ENCODE measurements at regions not wholly inside any gene's neighbourhood (a gene's known extent, or its start where the extent isn't known, plus 50 kb on each side); places are given as distances from the start of the nearest gene placed in this dataset.

DNA sequence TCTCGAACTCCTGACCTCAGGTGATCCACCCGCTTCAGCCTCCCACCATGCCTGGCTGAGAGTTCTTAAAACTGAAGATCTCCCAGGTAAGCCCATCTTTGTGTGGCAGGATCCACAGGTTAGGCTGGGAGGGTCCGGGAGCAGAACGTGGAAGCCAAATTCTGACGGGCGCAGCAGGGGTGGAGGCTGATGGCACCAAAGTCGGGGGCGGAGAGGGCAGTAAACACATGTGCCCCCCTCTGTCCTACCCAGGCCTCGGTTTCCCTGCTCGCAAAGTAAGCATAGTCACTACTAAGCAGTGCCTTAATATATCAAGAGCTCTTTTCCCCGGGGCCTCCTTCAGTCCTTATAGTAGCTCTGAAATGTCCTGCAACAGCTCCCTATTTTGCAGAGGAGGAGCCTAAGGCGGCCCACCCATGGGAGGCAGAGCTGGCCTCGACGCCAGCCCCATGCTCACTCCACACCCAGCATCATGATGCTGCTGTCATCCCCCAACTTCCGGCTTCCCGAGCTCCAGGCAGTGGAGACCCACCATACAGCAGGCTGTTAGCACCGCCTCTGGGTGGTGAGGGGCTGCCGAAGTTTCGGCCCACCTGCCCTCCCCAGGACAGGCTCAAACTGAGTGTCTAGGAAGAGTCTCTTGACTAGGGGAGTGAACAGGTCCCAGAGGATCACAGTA, 230.0 kb downstream of the CTTN start:
- POLR2A ChIA-PET: no interaction called here
- ATAC-seq: no peak

DNA sequence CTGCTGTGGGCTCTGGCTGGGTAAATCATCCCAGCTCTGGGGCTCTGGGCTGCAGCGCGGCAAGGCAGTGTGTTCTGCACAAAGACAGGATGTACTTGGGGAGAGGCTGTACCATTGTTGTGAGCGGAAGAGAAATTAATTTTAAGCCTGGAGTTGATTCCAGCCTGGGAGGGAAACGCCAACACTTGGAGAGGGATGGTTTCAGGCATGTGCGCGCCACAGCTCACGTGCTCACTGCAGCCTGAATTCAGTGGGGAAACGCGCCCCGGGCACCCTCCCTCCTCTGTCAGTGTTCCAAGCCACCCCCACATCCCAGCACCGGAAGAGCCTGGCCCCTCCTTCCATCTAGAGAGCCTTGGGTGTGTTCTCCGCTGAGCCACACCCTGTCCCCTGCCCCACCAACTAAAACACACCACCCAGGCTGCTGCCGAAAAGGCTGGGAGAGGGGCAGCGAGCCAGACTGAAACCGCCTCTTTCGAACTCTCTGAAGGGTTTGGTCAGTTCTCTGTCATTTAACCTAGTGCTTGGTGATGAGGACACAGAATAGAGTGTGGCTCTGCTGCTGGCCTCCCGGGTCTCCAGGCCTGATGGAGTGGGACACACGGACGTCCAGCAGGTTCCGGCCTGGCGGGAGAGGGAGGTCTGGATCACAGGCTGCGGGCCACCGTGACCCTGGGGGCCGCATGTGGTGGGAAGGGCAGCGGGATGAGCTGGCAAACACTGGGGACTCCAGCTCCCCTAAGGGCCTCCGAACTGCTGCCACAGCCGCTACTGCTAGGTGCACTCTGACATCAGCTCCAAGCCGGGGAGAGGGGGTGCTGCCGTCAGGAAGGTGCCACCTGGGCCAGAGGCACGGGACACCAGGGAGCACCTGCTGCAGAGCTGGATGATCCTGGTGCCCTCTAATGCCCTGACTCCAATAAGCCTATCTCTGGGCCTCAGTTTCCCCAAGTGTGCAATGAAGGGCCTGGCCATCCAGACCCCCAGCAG, 230.8 kb downstream of the CTTN start:
- Mint-ChIP-seq H3K4me1 (peaks cover 0 to 3% (median 0%) of the 10 kb centered on the region in 4 donors), H3K9me3 (no peaks in the 10 kb centered on the region), H3K27me3 (peaks cover 0 to 19% (median 7%) of the 10 kb centered on the region in 5 donors), H3K27ac (peak overlapping the region in 1 of 10 donors; percentile 92), H3K36me3 (no peaks in the 10 kb centered on the region), H3K4me3 (no peak overlapping the region)
- POLR2A ChIA-PET: no interaction called here
- DNase-seq (no peak), ATAC-seq (no peak)

More for the DNA sequence above, 230.0 kb downstream of the CTTN start:
- peak overlapping the region in 1 of 10 donors; percentile 92 for H3K27ac Mint-ChIP-seq
- peaks cover 0 to 3% (median 0%) of the 10 kb centered on the region in 4 donors for H3K4me1 Mint-ChIP-seq
- no peak overlapping the region for H3K4me3 Mint-ChIP-seq
- no peaks in the 10 kb centered on the region for H3K9me3 Mint-ChIP-seq
- H3K27me3 Mint-ChIP-seq: peaks cover 0 to 19% (median 7%) of the 10 kb centered on the region in 5 donors
- H3K36me3 Mint-ChIP-seq: no peaks in the 10 kb centered on the region
- no peak for DNase-seq

DNA sequence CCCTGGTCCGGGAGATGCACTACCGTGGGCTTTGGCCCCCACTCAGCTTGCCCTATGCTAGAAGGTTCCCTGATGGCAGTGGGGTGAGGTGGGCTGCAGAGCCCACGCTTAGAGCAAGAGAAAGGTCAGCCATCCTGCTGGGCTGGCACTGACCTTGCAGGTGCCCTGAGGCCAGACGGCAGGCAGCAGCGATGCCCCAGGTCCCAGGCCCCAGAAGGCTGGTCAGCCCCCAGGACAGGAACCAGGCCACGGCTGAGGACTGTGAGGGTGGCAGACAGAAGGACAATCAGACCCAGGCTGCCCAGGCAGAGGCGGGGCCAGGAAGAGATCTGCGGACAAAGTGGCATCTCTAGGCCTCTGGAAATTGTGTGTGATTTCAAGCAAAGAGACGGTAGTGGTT, 231.7 kb downstream of the CTTN start:
- Mint-ChIP-seq H3K27me3 (peaks cover 0 to 19% (median 7%) of the 10 kb centered on the region in 5 donors), H3K4me3 (no peak overlapping the region), H3K27ac (no peak overlapping the region), H3K36me3 (no peaks in the 10 kb centered on the region), H3K4me1 (peaks cover 0 to 3% (median 0%) of the 10 kb centered on the region in 4 donors), H3K9me3 (no peaks in the 10 kb centered on the region)
- POLR2A ChIA-PET: no interaction called here
- ATAC-seq: no peak
- no peak for DNase-seq

DNA sequence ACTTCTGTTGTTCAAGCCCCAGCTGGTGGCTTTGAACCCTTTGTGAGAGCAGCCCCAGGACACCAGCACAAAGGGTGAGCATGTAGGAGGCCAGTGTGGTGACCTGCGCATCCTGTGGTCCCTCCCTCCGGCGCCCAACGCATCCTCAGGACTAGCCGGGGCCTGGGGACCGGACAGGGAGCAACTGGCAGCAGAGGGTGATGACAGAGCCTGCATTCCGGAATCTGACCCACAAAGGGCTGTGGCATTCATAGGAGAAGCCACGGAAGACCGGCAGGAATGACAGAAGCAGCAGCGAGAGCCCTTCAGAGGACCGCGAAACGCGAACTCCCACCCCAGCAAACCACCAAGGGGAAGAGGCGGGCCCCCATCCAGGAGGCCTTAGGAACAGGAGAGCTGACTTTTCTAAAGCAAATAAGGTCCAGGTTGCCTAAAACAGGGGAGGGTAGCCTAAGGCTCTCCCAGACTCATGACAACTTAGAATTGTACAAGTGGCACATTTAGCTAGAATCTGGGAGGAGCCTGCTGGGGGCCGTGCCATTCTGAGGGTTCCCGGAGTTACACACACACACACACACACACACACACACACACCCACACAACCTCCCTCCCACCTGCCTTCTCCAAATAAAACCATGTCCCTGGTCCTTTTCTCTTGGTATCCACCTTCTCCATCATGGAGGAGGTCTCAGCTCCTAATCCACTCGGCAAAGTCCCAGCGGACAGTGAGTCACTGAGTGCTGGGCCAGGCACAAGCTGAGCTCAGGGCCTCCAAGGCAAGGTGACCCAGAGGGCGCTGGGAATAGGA, 232.7 kb downstream of the CTTN start:
- DNase-seq: no peak
- H3K27ac Mint-ChIP-seq: no peak overlapping the region
- no peak for ATAC-seq
- no peaks in the 10 kb centered on the region for H3K9me3 Mint-ChIP-seq
- no peaks in the 10 kb centered on the region for H3K36me3 Mint-ChIP-seq
- peaks cover 0 to 19% (median 7%) of the 10 kb centered on the region in 5 donors for H3K27me3 Mint-ChIP-seq
- no peak overlapping the region for H3K4me3 Mint-ChIP-seq
- POLR2A ChIA-PET: no interaction called here
- H3K4me1 Mint-ChIP-seq: peaks cover 0 to 3% (median 0%) of the 10 kb centered on the region in 4 donors

DNA sequence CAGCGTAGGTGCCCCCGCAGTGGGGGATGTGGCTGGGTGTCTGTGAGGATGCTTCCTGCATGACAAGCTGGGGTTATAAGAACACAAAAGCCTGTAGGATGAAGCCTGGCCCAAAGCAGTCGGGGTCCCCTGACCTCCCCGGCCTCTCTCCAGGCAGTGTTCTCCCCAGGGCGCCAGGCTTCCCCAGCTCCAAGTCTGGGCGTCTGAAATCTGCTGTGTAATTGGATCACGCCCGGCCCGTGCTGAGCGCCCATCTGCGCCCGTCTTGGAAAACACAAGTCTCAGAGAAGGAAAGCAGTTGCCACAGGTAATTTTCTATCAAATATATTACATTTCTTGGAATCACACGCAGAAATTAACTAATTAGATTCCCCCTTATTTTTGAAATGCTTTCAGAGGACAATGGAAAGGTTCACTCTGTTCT, 233.3 kb downstream of the CTTN start:
- H3K27ac Mint-ChIP-seq: no peak overlapping the region
- POLR2A ChIA-PET: no interaction called here
- H3K4me1 Mint-ChIP-seq: peaks cover 0 to 2% (median 0%) of the 10 kb centered on the region in 4 donors
- peaks cover 0 to 19% (median 4%) of the 10 kb centered on the region in 5 donors for H3K27me3 Mint-ChIP-seq
- ATAC-seq (no peak), DNase-seq (no peak)
- no peaks in the 10 kb centered on the region for H3K36me3 Mint-ChIP-seq
- no peak overlapping the region for H3K4me3 Mint-ChIP-seq
- H3K9me3 Mint-ChIP-seq: no peaks in the 10 kb centered on the region

DNA sequence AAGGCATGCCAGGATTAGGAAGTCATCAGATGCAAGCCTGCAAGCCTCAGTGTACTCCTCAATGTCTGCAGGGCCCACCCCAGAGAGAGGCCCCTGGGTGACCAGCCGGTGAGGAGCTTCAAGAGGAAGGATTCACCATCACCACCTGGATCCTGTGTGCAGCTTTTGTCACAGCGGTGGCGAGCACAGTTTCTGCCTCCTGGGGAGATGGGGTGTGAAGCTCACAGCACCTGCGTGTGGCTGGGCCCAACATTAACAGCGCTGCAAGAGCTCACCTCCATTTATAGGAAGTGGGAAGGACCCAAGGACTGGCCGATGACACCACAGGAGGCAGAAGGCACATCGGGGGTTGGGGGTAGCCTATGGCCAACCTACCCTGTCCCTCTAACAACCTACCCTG, 235.3 kb downstream of the CTTN start:
- Mint-ChIP-seq H3K27ac (no peak overlapping the region), H3K4me3 (no peak overlapping the region), H3K9me3 (no peaks in the 10 kb centered on the region), H3K27me3 (peaks cover 0 to 16% (median 2%) of the 10 kb centered on the region in 5 donors), H3K36me3 (no peaks in the 10 kb centered on the region), H3K4me1 (peaks cover 0 to 2% (median 0%) of the 10 kb centered on the region in 4 donors)
- POLR2A ChIA-PET: no interaction called here
- ATAC-seq (no peak), DNase-seq (no peak)

DNA sequence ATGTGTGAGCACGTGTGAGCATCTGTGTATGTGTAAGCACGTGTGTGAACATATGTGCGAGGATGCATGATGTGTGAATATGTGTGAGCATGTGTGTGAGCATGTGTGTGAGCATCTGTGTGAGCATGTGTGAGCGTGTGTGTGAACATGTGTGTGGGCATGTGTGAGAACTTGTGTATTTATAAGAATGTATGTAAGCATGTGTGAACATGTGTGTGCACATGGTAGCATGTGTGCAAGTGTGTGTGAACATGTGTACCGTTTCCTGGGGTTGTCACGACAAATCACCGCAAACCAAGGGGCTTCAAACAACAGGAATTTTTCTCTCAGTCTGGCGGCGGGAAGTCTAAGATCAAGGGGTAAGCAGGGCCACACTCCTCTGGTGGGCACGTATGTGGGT, 238.3 kb downstream of the CTTN start:
- no peaks in the 10 kb centered on the region for H3K36me3 Mint-ChIP-seq
- no peaks in the 10 kb centered on the region for H3K9me3 Mint-ChIP-seq
- DNase-seq (no peak), ATAC-seq (no peak)
- POLR2A ChIA-PET: no interaction called here
- H3K4me3 Mint-ChIP-seq: no peak overlapping the region
- H3K27ac Mint-ChIP-seq: no peak overlapping the region
- peaks cover 0 to 16% (median 10%) of the 10 kb centered on the region in 5 donors for H3K27me3 Mint-ChIP-seq
- no peaks in the 10 kb centered on the region for H3K4me1 Mint-ChIP-seq

DNA sequence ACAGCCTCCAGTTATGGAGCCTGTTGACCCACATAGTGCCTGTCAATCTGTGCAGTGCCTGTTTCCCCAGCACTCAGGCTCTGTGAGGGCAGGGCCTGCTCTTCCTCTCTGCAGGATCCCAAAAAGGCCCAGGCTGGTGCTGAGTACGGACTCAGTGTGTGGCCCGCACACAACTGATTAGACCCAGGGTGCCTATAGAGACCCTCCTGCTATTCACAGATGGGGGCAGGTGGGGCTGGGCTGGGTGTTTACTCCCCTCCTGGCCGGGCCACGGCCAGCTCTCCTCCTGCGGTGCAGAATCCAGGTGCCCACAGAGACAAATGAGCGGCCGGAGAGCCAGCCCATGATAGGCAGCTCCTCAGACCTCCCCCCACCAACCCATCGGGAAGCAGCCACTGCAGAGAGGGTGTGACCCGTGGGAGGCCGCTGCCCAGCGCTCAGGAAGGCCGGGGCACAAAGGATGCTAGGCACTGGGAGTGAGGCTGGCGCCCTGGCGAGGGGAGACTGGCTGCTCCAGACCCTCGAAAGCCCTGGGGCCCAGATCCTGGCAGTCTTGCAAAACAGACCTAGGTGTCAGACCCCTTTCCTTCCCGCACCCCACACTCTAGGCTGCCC, 239.0 kb downstream of the CTTN start:
- POLR2A ChIA-PET: no interaction called here
- no peak for DNase-seq
- no peak overlapping the region for H3K27ac Mint-ChIP-seq
- H3K9me3 Mint-ChIP-seq: no peaks in the 10 kb centered on the region
- no peak overlapping the region for H3K4me3 Mint-ChIP-seq
- H3K27me3 Mint-ChIP-seq: peaks cover 0 to 17% (median 10%) of the 10 kb centered on the region in 5 donors
- H3K4me1 Mint-ChIP-seq: no peaks in the 10 kb centered on the region
- ATAC-seq: no peak
- H3K36me3 Mint-ChIP-seq: no peaks in the 10 kb centered on the region

DNA sequence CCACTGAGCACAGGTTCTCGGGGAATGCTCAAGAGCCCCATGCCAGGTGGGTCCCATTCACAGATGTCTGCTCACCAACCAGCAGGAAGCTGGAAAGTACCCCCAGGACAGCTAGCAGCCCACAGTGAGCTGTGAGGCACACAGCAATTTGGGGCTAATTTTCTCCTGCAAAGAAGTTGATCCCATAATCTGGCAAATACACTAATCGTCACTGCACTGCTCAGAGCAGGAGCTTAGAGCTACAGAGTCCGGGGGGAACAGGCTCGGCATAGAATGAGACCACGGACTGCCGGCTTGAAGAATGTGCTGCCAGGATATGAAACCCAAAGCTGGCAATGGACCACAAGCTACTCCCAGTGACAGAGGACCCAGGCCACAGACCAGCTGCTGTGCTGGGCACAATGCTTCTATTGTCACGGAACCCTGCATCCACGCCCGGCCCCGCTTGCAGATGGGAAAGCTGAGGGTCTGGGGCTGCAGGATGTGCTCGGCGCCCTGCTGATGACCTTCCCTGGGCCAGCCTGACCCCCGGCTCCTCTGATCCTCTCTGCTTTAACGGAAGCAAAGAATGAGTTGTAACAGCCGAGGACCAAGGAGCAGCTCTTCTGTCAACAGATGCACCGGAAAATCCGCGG, 239.7 kb downstream of the CTTN start:
- Mint-ChIP-seq H3K27me3 (peaks cover 0 to 17% (median 10%) of the 10 kb centered on the region in 5 donors), H3K4me1 (no peaks in the 10 kb centered on the region)

DNA sequence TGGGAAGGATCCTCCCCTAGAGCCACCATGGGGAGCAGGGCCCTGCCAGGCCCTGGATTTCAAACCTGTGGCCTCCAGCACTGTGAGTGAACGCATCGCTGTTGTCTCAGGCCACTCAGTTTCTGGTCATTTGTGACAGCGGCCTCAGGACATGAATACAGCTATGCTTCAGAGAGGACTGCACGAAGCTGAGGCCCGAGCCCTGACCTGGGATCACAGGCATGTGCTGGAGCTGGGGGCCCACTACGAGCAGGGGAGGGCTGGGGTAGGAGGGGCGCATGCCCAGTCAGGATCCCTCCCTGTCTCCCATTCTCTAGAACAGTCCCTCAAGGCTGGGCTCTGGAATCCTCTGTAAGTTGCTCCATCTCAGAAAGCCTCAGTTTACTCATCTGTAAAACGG, 242.1 kb downstream of the CTTN start:
- Mint-ChIP-seq H3K4me3 (no peak overlapping the region), H3K27ac (no peak overlapping the region), H3K4me1 (no peaks in the 10 kb centered on the region), H3K36me3 (no peaks in the 10 kb centered on the region), H3K27me3 (peaks cover 4 to 21% (median 16%) of the 10 kb centered on the region in 5 donors), H3K9me3 (peaks cover 0 to 3% (median 0%) of the 10 kb centered on the region in 9 donors)
- DNase-seq (no peak), ATAC-seq (no peak)
- POLR2A ChIA-PET: no interaction called here

More for the DNA sequence above, 239.7 kb downstream of the CTTN start:
- no peak overlapping the region for H3K4me3 Mint-ChIP-seq
- H3K9me3 Mint-ChIP-seq: no peaks in the 10 kb centered on the region
- no peak for ATAC-seq
- H3K27ac Mint-ChIP-seq: no peak overlapping the region
- DNase-seq: no peak
- POLR2A ChIA-PET: no interaction called here
- H3K36me3 Mint-ChIP-seq: no peaks in the 10 kb centered on the region

DNA sequence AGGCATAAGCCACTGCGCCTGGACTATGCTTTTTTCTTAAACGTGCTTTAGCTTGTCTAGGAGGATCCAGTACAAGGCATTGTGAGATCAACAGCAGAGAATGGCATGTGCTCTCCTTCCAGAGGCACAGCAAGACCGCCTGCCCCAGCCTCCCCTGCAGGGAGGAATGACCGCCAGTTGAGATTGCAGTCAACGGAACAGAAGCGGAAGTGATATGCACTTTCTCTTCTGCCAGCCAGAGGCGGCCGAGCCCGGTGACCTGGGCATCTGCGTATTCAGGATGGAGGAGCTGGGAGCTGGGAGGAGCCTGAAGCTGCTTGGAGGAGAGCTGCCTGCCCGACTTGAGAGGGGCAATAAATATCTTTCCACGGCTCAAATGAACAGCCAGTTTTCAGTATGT, 243.0 kb downstream of the CTTN start:
- H3K36me3 Mint-ChIP-seq: no peaks in the 10 kb centered on the region
- peaks cover 0 to 3% (median 0%) of the 10 kb centered on the region in 9 donors for H3K9me3 Mint-ChIP-seq
- no peak for DNase-seq

DNA sequence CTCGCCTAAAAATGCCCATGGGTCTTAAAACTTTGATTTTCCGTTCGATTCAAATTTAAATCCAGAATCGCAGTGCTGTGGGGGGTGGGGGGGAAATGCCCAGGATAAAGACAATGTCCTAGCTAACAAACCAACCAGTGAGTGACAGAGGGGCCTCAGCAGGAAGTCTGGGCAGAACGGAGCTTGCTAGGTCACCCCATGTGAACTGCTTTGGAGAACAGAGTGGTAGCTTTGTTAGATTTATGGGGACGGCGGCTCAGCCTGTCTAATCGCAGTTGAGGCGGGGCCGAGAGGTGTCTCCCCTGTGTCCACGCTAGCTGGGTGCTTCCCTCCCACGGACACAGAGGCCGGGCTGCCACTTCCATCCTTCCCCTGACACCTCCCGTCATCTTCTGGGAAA, 243.9 kb downstream of the CTTN start:
- H3K4me3 Mint-ChIP-seq: no peak overlapping the region
- DNase-seq (no peak), ATAC-seq (no peak)
- peaks cover 10 to 34% (median 30%) of the 10 kb centered on the region in 5 donors for H3K27me3 Mint-ChIP-seq
- H3K9me3 Mint-ChIP-seq: peaks cover 0 to 3% (median 0%) of the 10 kb centered on the region in 9 donors
- no peaks in the 10 kb centered on the region for H3K36me3 Mint-ChIP-seq
- H3K4me1 Mint-ChIP-seq: no peaks in the 10 kb centered on the region
- H3K27ac Mint-ChIP-seq: no peak overlapping the region
- POLR2A ChIA-PET: no interaction called here

More for the DNA sequence above, 243.0 kb downstream of the CTTN start:
- POLR2A ChIA-PET: no interaction called here
- peaks cover 6 to 28% (median 25%) of the 10 kb centered on the region in 5 donors for H3K27me3 Mint-ChIP-seq
- no peaks in the 10 kb centered on the region for H3K4me1 Mint-ChIP-seq
- no peak for ATAC-seq
- no peak overlapping the region for H3K27ac Mint-ChIP-seq
- peak overlapping the region in 1 of 10 donors; percentile 46 for H3K4me3 Mint-ChIP-seq

All from naive thymus-derived CD8-positive, alpha-beta T cell (primary cell).